Liver (tissue), 8 donors: ENCODE measurements at regions not wholly inside any gene's neighbourhood (a gene's known extent, or its start where the extent isn't known, plus 50 kb on each side); places are given as distances from the start of the nearest gene placed in this dataset.

ENCODE experiments used
- DNase-seq: peaks from one replicate; pipeline ENCODE4 v3.0.0-alpha.2; 2017; ENCODE audit warnings: low spot score
- H3K27ac ChIP-seq, 2 donors: one replicate each; pipeline ENCODE4 v1.7.0; 2013; ENCODE audit warnings: inconsistent platforms in 2 of 2, low read length in 2 of 2, control low read depth in 1 of 2, low read depth in 1 of 2, mild to moderate bottlenecking in 1 of 2
- H3K27me3 ChIP-seq, 4 donors: one replicate each; pipeline versions ENCODE4 v1.6.1 to v1.7.0; 2013; ENCODE audit warnings: low read length in 3 of 4, inconsistent platforms in 1 of 4, mild to moderate bottlenecking in 1 of 4, moderate library complexity in 1 of 4; ENCODE audit not compliant: control insufficient read depth in 4 of 4, insufficient read depth in 4 of 4
- H3K36me3 ChIP-seq, 4 donors: one replicate each; pipeline versions ENCODE4 v1.6.1 to v1.7.0; 2013; ENCODE audit warnings: low read length in 3 of 4, mild to moderate bottlenecking in 3 of 4, low read depth in 1 of 4, moderate library complexity in 1 of 4; ENCODE audit not compliant: control insufficient read depth in 4 of 4, insufficient read depth in 3 of 4
- H3K4me1 ChIP-seq, 4 donors: one replicate each; pipeline versions ENCODE4 v1.6.1 to v1.7.0; 2013; ENCODE audit warnings: low read length in 3 of 4, mild to moderate bottlenecking in 3 of 4, moderate library complexity in 1 of 4; ENCODE audit not compliant: control insufficient read depth in 4 of 4, insufficient read depth in 4 of 4
- H3K4me3 ChIP-seq, 3 donors: one replicate each; pipeline versions ENCODE4 v1.6.1 to v1.7.0; 2013; ENCODE audit warnings: low read length in 3 of 3, control low read depth in 1 of 3, low read depth in 1 of 3, mild to moderate bottlenecking in 1 of 3
- H3K9ac ChIP-seq, 2 donors: one replicate each; pipeline ENCODE4 v1.7.0; 2013; ENCODE audit warnings: low read length in 2 of 2, mild to moderate bottlenecking in 2 of 2, moderate library complexity in 2 of 2, control low read depth in 1 of 2, low read depth in 1 of 2
- H3K9me3 ChIP-seq, 4 donors: one replicate each; pipeline versions ENCODE4 v1.6.1 to v1.7.0; 2013; ENCODE audit warnings: low read length in 3 of 4; ENCODE audit not compliant: control insufficient read depth in 4 of 4
- CTCF ChIP-seq: fragments of 150-350 bp; IDR thresholded peaks from 2 replicates; pipeline ENCODE4 v1.5.1; 2017; ENCODE audit warnings: improper control_type of control experiment, low read depth, low read length; ENCODE audit not compliant: missing input control
- FOXA2 ChIP-seq: IDR thresholded peaks from 2 replicates; pipeline ENCODE4 v1.6.1; 2016; ENCODE audit warnings: antibody characterized with exemption
- GABPA ChIP-seq, 2 donors: IDR thresholded peaks in 1 of 2; conservative IDR thresholded peaks in 1 of 2; 2 replicates each; pipeline ENCODE4 v1.6.1; 2016; ENCODE audit warnings: antibody characterized with exemption in 2 of 2, mild to moderate bottlenecking in 1 of 2, moderate library complexity in 1 of 2
- HNF4G ChIP-seq: IDR thresholded peaks from 2 replicates; pipeline ENCODE4 v1.6.1; 2016; ENCODE audit warnings: antibody characterized with exemption
- JUND ChIP-seq, 2 donors: IDR thresholded peaks; 2 replicates each; pipeline ENCODE4 v1.6.1; 2016; ENCODE audit warnings: antibody characterized with exemption in 2 of 2
- NR2F2 ChIP-seq: IDR thresholded peaks from 2 replicates; pipeline ENCODE4 v1.6.1; 2016; ENCODE audit warnings: antibody characterized with exemption
- REST ChIP-seq: IDR thresholded peaks from 2 replicates; pipeline ENCODE4 v1.6.1; 2016; ENCODE audit warnings: antibody characterized with exemption, mild to moderate bottlenecking
- RXRA ChIP-seq, 2 donors: IDR thresholded peaks; 2 replicates each; pipeline ENCODE4 v1.6.1; 2017 to 2018; ENCODE audit warnings: antibody characterized with exemption in 2 of 2, mild to moderate bottlenecking in 1 of 2
- TAF1 ChIP-seq: conservative IDR thresholded peaks from 2 replicates; pipeline ENCODE4 v1.6.1; 2016; ENCODE audit warnings: antibody characterized with exemption, mild to moderate bottlenecking
- YY1 ChIP-seq: IDR thresholded peaks from 2 replicates; pipeline ENCODE4 v1.6.1; 2016; ENCODE audit warnings: antibody characterized with exemption, mild to moderate bottlenecking
- ZBTB33 ChIP-seq: IDR thresholded peaks from 2 replicates; pipeline ENCODE4 v1.6.1; 2016; ENCODE audit warnings: antibody characterized with exemption
- WGBS: extraction: QIAGEN DNeasy Blood & Tissue Kit; methylation state at CpG from one replicate; pipeline ENCODE4 v1.1.7; 2013; 5-methylcytosine and 5-hydroxymethylcytosine counted together
- donor health status: healthy.
- donor health status: healthy.
- donor health status: healthy.
- donor health status: healthy.
- donor health status: healthy.

- Histone ChIP-seq H3K4me1 (peaks cover 0 to 6% (median 2%) of the 10 kb centered on the region in 4 donors), H3K27me3 (no peaks in the 10 kb centered on the region), H3K9me3 (no peaks in the 10 kb centered on the region), H3K4me3 (no peak overlapping the region), H3K27ac (no peak overlapping the region), H3K36me3 (no peaks in the 10 kb centered on the region), H3K9ac (no peak overlapping the region)
- DNase-seq = no peak
- TF ChIP-seq YY1 (no peak), FOXA2 (no peak), TAF1 (no peak), GABPA (IDR thresholded peaks at IDR 0.05 in 1 of 2, conservative IDR thresholded peaks at IDR 0.05 in 1 of 2) (no peak), CTCF (no peak), ZBTB33 (no peak), JUND (IDR thresholded peaks at IDR 0.05) (no peak), HNF4G (no peak)
Measured at GRCh38 chr3:35385271-35385670, 254.1 kb upstream of the ARPP21 start.

- no peak overlapping the region for H3K27ac ChIP-seq
- 35% methylated on average over 2 of the region's 2 CpGs for WGBS
- no peak overlapping the region for H3K9ac ChIP-seq
- TF ChIP-seq FOXA2 = no peak
- no peak for TF ChIP-seq JUND (IDR thresholded peaks at IDR 0.05)
- TF ChIP-seq CTCF = no peak
- no peak for TF ChIP-seq RXRA (IDR thresholded peaks at IDR 0.05)
- no peak for TF ChIP-seq HNF4G
- TF ChIP-seq REST = no peak
- no peak for TF ChIP-seq NR2F2
- H3K36me3 ChIP-seq = no peaks in the 10 kb centered on the region
- H3K4me1 ChIP-seq = peaks cover 0 to 7% (median 2%) of the 10 kb centered on the region in 4 donors
- no peak for DNase-seq
- H3K9me3 ChIP-seq = peaks cover 0 to 11% (median 7%) of the 10 kb centered on the region in 4 donors
- H3K27me3 ChIP-seq = no peaks in the 10 kb centered on the region
- no peak overlapping the region for H3K4me3 ChIP-seq
Measured at GRCh38 chr3:35389907-35390306, 249.4 kb upstream of the ARPP21 start.
